ENCODE measurements at regions not wholly inside any gene's neighbourhood (a gene's known extent, or its start where the extent isn't known, plus 50 kb on each side); places are given as distances from the start of the nearest gene placed in this dataset.

DNA sequence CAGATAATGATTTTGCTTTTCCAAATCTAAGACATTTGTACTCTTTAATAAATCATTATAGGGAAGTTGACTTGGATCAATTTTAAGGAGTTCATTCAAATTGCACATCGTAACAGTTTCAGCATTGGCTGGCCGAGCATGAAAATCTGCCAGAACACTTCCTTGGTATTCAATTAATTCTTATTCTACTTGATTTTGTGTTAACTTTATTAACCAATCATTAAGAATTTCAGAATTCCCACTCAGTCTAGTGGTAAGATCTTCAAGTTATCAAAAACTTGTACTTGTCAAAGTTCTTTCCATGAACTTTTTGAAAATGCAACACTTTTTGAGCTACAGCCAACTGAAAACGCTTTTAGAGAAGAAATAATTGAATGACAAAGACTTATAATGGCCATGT, 565.8 kb downstream of the TLE1 start:
- TF ChIP-seq, protein P1, sequence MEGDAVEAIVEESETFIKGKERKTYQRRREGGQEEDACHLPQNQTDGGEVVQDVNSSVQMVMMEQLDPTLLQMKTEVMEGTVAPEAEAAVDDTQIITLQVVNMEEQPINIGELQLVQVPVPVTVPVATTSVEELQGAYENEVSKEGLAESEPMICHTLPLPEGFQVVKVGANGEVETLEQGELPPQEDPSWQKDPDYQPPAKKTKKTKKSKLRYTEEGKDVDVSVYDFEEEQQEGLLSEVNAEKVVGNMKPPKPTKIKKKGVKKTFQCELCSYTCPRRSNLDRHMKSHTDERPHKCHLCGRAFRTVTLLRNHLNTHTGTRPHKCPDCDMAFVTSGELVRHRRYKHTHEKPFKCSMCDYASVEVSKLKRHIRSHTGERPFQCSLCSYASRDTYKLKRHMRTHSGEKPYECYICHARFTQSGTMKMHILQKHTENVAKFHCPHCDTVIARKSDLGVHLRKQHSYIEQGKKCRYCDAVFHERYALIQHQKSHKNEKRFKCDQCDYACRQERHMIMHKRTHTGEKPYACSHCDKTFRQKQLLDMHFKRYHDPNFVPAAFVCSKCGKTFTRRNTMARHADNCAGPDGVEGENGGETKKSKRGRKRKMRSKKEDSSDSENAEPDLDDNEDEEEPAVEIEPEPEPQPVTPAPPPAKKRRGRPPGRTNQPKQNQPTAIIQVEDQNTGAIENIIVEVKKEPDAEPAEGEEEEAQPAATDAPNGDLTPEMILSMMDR (conservative IDR thresholded peaks at IDR 0.05; ENCODE audit: low read length), result no peak
- no peak for TF ChIP-seq EZH2phosphoT487 (IDR thresholded peaks at IDR 0.05; ENCODE audit: borderline replicate concordance)

All from Loucy (cell line).